ENCODE measurements at regions not wholly inside any gene's neighbourhood (a gene's known extent, or its start where the extent isn't known, plus 50 kb on each side); places are given as distances from the start of the nearest gene placed in this dataset.

DNA sequence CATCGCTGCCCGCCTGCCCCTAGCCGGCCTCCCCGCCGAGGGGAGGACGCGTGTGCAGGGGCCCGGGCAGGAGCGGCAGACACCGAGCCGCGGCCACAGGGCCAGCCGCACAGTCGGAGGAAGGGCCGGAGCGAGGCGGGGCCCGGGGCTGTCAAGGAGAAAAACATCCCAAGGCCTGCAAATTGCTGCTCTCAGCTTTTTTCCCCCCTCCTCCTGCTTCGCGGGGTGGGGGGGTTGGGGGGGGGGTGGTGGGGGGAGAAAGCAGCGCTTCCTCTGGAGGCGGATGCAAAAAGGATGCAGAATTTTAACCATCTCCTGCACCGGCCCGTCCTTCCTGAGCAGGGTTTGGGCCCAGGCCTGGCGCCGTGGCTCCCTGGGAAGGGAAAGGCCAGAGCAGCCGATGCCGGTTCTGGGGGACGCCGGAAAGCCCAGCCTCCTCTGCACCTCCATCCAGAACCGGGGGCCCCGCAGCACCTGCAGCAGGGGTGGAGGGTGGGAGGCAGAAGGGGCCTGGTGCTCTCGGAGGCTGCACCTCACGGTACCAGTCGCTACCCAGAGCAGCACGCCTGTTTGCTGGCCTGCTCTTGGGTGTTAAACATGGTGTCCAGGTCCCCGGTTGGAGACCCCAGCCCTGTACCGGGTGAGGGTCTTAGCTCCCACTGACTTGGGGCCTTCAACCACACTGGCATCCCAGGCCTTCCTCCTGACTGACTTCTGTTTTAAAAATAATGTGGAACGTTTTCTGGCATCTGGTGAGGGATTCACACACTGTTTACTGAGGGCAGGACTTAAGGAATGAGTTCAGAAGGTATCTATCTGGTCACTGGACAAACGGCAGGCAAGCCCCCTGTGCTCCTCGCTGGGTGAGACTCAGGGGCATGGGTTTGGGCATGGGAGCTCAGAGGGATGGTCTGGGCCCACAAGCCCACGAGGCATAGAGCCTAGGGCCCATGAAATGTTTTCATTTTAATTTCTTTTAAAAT lies 77.4 kb upstream of the WNT7B start:
- DNase-seq, result no peak

- DNase-seq, result no peak
Measured at GRCh38 chr22:46055181-46055875, 78.4 kb upstream of the WNT7B start.

DNA sequence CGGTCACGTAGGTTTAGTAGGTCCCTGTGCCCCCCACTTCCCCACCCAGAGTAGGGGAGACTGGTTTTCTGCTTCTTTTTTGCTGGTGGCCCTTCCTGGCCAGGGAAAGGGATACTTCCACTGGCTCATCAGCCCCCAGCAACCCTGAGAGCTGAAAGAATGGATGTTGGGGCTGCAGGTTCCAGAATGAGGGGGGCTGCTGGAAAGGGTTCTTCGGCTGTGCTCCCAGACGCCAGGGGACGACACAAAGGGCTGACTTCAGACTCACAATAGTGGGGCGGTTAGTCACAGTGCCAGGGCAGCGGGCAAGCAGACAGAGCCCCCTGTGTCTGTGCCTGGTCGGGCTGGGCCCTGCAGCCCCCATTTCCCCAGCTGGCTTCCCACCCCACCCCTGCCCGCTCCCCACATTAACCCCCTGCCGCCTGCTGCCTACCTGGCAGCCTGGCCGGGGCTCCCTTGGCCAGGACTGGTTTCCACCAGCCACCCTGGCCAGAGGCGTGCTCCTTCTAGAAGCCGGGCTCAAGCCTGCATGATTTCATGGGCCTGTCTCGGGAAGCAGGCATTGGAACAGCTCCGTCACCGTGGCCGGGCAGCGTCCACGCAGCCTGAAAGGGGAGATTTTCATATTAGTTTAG lies 79.1 kb upstream of the WNT7B start:
- DNase-seq, result no peak

DNA sequence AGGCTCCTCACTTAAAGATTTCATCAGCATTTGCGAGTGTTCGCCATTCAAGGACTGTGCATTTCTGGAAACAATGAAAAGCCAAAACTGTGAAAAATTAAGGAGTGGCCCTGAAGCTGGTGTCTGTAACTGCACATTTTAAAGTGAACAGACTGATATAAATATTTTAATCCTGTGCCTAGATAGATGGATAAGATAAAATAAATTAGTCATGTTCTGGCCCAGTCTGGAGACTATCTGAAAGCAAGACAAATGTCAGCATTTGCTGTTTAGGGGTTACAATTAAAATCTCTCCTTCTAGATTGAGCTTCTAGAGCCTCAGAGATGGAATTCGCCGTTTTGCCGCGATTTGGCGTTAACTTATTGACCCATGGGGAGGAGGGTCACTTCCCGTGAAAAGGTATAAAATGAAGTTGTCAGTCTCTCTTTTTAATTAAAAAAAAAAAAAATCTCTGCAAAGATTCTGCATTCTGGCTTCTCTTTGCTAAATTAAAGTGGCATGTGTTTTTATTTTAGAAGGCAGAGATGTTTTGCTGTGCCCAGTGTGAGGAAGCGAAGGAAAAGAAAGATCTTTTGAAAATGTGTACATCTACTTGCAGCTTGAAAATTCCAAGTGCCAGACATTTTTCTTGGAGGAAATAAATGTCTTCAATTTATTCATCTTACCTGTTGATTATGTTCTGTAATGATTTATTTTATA lies 79.7 kb upstream of the WNT7B start:
- no peak for DNase-seq

GRCh38 chr22:46057246-46058090 lies 80.5 kb upstream of the WNT7B start:
- DNase-seq, result no peak

DNA sequence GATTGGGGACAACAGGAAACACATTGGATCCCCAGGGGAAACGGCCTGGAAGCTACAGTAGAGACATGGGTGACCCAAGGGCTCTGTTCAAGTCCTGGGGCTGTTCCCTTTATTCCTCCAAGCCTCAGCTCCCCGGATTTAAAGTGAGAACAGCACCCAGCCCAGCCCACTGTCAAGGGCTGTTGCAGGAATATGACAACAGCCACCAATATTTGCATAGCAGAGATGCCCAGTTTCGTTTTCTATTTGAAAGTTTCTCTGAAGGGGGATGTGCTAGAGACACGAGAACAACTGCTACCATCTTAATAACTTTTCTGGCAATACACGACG lies 81.1 kb upstream of the WNT7B start:
- DNase-seq, result no peak

GRCh38 chr22:46058591-46059519 lies 81.9 kb upstream of the WNT7B start:
- no peak for DNase-seq

GRCh38 chr22:46060292-46061123 lies 83.5 kb upstream of the WNT7B start:
- no peak for DNase-seq

- no peak for DNase-seq
Measured at GRCh38 chr22:46061124-46061500, 84.2 kb upstream of the WNT7B start.

DNA sequence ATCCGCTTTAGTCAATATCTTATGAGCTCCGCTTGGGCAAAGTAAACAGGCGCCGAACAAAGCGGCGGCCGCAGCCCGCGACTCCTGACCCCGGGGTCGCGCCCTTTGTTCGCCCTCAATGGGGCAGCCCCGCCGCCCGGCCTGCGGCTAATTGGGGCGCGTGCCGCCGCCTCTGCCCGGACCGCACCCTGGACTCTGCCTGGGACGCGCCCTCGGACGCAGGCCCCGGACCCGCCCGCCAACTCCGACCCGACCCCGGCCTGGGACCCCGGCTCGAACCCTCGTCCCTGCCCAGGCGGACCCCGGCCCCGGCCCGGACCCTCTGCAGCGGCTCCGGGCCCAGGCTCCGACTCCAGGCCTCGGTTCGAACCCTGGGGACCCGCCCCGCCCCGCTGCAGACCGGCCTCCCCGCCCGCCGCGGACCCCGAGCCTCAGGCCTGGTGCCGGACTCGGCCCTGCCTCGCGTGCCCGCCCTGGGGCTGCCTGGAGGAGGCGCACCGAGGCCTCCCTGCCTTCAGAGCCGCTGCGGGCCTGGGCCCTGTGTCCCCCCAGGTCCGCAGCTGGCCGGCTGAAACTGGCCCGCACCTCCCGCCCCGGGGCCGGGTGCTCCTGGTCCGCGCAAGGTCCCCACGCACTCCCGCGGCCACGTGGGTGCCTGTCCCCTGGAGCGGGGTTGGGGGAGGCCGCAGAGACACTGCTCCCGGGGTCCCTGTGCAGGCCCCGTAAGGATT lies 84.7 kb upstream of the WNT7B start:
- no peak for DNase-seq

DNA sequence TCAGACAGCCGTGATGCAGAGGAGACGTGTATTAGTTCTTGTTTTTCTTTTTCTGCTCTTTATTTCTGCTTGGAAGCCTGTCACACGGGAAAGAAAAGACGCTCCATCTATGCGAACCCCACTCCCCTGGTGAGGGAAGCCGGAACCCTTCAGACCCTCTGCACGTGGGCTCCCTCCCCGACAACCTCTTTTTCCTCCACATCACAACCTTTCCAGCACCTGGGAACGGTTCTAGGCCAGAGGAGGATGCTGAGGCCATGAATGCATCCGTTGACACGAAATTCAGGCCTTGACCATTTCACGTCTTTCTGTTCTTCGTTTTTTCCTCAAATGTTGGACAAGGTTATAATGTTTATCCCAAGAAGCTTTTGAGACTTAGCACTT lies 85.3 kb upstream of the WNT7B start:
- no peak for DNase-seq

GRCh38 chr22:46062971-46063631 lies 86.1 kb upstream of the WNT7B start:
- DNase-seq, result no peak

- DNase-seq, result no peak
Measured at GRCh38 chr22:46063846-46064227, 86.5 kb upstream of the PPARA start.

- DNase-seq, result no peak
Measured at GRCh38 chr22:46064228-46064965, 85.9 kb upstream of the PPARA start.

- no peak for DNase-seq
Measured at GRCh38 chr22:46064966-46065666, 85.2 kb upstream of the PPARA start.

GRCh38 chr22:46065691-46066454 lies 84.5 kb upstream of the PPARA start:
- DNase-seq, result no peak

DNA sequence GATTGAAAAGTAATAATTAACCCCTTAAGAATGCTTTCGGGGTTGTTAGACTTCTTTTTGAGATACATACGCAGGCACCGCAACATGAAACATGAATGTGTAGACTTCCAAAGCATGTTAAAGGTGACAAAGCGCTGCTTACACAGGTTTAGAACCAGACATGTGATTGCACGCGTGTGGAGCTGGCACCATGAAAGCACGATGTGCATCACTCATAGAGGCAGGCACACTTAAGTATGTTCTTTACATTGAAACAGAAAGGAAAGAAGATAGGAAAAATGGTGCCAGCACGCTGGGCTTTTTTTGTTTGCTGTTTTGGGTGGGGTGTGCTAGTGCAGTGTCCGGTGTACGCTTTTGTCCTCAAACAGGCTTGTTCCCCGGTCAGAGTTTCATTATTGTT lies 83.6 kb upstream of the PPARA start:
- DNase-seq, result no peak
